ENCODE measurements at regions not wholly inside any gene's neighbourhood (a gene's known extent, or its start where the extent isn't known, plus 50 kb on each side); places are given as distances from the start of the nearest gene placed in this dataset.

DNA sequence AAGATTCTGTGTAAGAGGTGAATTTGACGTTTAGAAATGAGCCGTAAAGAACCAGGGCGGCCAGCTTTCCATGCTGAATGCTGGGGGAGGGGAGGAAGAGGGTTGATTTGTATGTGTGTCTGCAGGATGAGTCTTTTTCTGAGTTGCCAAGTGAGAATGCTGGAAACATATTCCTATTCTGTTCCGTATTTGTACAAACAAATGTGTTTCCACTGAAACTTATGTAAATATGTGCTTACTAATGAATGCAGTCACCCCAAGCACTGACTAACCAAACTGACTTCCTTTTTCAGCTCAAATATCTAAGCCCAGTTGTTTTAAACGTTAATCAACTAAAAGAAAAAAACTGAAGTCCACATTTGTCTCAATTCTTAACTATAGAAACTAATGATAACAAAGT is 74.9 kb upstream of the APCDD1 start:
- Mint-ChIP-seq H3K4me3 (no peak overlapping the region), H3K27me3 (ENCODE audit: insufficient read depth, low read depth, poor library complexity) (no peaks in the 10 kb centered on the region), H3K27ac (no peak overlapping the region), H3K36me3 (ENCODE audit: low read depth) (no peaks in the 10 kb centered on the region), H3K4me1 (peaks cover 12% of the 10 kb centered on the region), H3K9me3 (no peaks in the 10 kb centered on the region)
- H3K4me3 ChIP-seq = no peak overlapping the region
- TF ChIP-seq, protein P1, sequence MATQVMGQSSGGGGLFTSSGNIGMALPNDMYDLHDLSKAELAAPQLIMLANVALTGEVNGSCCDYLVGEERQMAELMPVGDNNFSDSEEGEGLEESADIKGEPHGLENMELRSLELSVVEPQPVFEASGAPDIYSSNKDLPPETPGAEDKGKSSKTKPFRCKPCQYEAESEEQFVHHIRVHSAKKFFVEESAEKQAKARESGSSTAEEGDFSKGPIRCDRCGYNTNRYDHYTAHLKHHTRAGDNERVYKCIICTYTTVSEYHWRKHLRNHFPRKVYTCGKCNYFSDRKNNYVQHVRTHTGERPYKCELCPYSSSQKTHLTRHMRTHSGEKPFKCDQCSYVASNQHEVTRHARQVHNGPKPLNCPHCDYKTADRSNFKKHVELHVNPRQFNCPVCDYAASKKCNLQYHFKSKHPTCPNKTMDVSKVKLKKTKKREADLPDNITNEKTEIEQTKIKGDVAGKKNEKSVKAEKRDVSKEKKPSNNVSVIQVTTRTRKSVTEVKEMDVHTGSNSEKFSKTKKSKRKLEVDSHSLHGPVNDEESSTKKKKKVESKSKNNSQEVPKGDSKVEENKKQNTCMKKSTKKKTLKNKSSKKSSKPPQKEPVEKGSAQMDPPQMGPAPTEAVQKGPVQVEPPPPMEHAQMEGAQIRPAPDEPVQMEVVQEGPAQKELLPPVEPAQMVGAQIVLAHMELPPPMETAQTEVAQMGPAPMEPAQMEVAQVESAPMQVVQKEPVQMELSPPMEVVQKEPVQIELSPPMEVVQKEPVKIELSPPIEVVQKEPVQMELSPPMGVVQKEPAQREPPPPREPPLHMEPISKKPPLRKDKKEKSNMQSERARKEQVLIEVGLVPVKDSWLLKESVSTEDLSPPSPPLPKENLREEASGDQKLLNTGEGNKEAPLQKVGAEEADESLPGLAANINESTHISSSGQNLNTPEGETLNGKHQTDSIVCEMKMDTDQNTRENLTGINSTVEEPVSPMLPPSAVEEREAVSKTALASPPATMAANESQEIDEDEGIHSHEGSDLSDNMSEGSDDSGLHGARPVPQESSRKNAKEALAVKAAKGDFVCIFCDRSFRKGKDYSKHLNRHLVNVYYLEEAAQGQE (IDR thresholded peaks at IDR 0.05; ENCODE audit: unreplicated experiment) = no peak
- no peak for TF ChIP-seq POLR2AphosphoS5 (IDR thresholded peaks at IDR 0.05; ENCODE audit: low read depth)
- no peak for TF ChIP-seq JUNB (IDR thresholded peaks at IDR 0.05; ENCODE audit: unreplicated experiment)
- TF ChIP-seq, protein P2, sequence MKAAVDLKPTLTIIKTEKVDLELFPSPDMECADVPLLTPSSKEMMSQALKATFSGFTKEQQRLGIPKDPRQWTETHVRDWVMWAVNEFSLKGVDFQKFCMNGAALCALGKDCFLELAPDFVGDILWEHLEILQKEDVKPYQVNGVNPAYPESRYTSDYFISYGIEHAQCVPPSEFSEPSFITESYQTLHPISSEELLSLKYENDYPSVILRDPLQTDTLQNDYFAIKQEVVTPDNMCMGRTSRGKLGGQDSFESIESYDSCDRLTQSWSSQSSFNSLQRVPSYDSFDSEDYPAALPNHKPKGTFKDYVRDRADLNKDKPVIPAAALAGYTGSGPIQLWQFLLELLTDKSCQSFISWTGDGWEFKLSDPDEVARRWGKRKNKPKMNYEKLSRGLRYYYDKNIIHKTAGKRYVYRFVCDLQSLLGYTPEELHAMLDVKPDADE (IDR thresholded peaks at IDR 0.05) = no peak
- no peak overlapping the region for H3K27ac ChIP-seq (ENCODE audit: low read depth)
- no peaks in the 10 kb centered on the region for H3K27me3 ChIP-seq (ENCODE audit: insufficient read depth)
- H3K4me1 ChIP-seq (ENCODE audit: insufficient read depth) = peaks cover 16% of the 10 kb centered on the region
- peak overlapping the region; percentile 39 for H2AFZ ChIP-seq
- no peaks in the 10 kb centered on the region for H3F3A ChIP-seq (replicated peaks; ENCODE audit: low read depth)
- DNase-seq (ENCODE audit: low spot score) (no peak), ATAC-seq (no peak)
- H4K20me1 ChIP-seq (replicated peaks; ENCODE audit: insufficient read depth) = no peaks in the 10 kb centered on the region
- H3K9me2 ChIP-seq (ENCODE audit: insufficient read depth) = no peaks in the 10 kb centered on the region
- H3K79me2 ChIP-seq (replicated peaks; ENCODE audit: insufficient read depth) = no peaks in the 10 kb centered on the region
- H3K36me3 ChIP-seq (ENCODE audit: insufficient read depth) = no peaks in the 10 kb centered on the region
- peak overlapping the region; percentile 56 for H3K4me2 ChIP-seq

DNA sequence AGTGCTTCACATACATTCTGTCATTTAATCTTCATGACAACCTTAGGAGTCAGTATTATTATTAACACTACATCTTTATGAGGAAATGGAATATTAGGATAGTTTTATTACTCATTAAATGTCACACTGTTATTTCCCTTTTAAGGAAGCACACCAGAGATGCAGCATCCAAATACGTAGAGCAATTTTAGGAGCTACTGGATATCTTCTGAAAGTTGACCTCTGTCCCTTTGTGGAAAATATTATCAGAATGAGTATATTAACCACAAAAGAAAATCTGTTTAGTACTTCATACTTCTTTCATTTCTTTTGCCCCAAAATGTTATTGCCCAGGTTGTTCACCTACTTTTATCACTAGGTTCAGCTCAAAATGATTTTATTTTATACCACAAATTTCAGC is 72.9 kb upstream of the APCDD1 start:
- Histone ChIP-seq H3K79me2 (replicated peaks; ENCODE audit: insufficient read depth) (no peaks in the 10 kb centered on the region), H4K20me1 (replicated peaks; ENCODE audit: insufficient read depth) (no peaks in the 10 kb centered on the region), H2AFZ (no peak overlapping the region), H3K27ac (ENCODE audit: low read depth) (no peak overlapping the region), H3K27me3 (ENCODE audit: insufficient read depth) (no peaks in the 10 kb centered on the region), H3F3A (replicated peaks; ENCODE audit: low read depth) (no peaks in the 10 kb centered on the region), H3K4me2 (no peak overlapping the region), H3K36me3 (ENCODE audit: insufficient read depth) (no peaks in the 10 kb centered on the region), H3K4me1 (ENCODE audit: insufficient read depth) (peaks cover 16% of the 10 kb centered on the region), H3K4me3 (no peak overlapping the region), H3K9me2 (ENCODE audit: insufficient read depth) (no peaks in the 10 kb centered on the region)
- peaks cover 15% of the 10 kb centered on the region for H3K4me1 Mint-ChIP-seq
- H3K27me3 Mint-ChIP-seq (ENCODE audit: insufficient read depth, low read depth, poor library complexity) = peaks cover 1% of the 10 kb centered on the region
- H3K4me3 Mint-ChIP-seq = no peak overlapping the region
- ATAC-seq (no peak), DNase-seq (ENCODE audit: low spot score) (no peak)
- H3K36me3 Mint-ChIP-seq (ENCODE audit: low read depth) = no peaks in the 10 kb centered on the region
- H3K27ac Mint-ChIP-seq = no peak overlapping the region
- no peaks in the 10 kb centered on the region for H3K9me3 Mint-ChIP-seq
- TF ChIP-seq, protein P3, sequence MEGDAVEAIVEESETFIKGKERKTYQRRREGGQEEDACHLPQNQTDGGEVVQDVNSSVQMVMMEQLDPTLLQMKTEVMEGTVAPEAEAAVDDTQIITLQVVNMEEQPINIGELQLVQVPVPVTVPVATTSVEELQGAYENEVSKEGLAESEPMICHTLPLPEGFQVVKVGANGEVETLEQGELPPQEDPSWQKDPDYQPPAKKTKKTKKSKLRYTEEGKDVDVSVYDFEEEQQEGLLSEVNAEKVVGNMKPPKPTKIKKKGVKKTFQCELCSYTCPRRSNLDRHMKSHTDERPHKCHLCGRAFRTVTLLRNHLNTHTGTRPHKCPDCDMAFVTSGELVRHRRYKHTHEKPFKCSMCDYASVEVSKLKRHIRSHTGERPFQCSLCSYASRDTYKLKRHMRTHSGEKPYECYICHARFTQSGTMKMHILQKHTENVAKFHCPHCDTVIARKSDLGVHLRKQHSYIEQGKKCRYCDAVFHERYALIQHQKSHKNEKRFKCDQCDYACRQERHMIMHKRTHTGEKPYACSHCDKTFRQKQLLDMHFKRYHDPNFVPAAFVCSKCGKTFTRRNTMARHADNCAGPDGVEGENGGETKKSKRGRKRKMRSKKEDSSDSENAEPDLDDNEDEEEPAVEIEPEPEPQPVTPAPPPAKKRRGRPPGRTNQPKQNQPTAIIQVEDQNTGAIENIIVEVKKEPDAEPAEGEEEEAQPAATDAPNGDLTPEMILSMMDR (conservative IDR thresholded peaks at IDR 0.05; ENCODE audit: low read depth in 2 of 2) = no peak
- TF ChIP-seq NANOG (IDR thresholded peaks at IDR 0.05; ENCODE audit: borderline replicate concordance) (no peak), ZNF331 (CRISPR knock-in tag; IDR thresholded peaks at IDR 0.05; ENCODE audit: low read depth) (no peak), POLR2AphosphoS5 (IDR thresholded peaks at IDR 0.05; ENCODE audit: low read depth) (no peak), CREB1 (CRISPR knock-in tag; IDR thresholded peaks at IDR 0.05; ENCODE audit: low read depth) (no peak)
- TF ChIP-seq, protein P4, sequence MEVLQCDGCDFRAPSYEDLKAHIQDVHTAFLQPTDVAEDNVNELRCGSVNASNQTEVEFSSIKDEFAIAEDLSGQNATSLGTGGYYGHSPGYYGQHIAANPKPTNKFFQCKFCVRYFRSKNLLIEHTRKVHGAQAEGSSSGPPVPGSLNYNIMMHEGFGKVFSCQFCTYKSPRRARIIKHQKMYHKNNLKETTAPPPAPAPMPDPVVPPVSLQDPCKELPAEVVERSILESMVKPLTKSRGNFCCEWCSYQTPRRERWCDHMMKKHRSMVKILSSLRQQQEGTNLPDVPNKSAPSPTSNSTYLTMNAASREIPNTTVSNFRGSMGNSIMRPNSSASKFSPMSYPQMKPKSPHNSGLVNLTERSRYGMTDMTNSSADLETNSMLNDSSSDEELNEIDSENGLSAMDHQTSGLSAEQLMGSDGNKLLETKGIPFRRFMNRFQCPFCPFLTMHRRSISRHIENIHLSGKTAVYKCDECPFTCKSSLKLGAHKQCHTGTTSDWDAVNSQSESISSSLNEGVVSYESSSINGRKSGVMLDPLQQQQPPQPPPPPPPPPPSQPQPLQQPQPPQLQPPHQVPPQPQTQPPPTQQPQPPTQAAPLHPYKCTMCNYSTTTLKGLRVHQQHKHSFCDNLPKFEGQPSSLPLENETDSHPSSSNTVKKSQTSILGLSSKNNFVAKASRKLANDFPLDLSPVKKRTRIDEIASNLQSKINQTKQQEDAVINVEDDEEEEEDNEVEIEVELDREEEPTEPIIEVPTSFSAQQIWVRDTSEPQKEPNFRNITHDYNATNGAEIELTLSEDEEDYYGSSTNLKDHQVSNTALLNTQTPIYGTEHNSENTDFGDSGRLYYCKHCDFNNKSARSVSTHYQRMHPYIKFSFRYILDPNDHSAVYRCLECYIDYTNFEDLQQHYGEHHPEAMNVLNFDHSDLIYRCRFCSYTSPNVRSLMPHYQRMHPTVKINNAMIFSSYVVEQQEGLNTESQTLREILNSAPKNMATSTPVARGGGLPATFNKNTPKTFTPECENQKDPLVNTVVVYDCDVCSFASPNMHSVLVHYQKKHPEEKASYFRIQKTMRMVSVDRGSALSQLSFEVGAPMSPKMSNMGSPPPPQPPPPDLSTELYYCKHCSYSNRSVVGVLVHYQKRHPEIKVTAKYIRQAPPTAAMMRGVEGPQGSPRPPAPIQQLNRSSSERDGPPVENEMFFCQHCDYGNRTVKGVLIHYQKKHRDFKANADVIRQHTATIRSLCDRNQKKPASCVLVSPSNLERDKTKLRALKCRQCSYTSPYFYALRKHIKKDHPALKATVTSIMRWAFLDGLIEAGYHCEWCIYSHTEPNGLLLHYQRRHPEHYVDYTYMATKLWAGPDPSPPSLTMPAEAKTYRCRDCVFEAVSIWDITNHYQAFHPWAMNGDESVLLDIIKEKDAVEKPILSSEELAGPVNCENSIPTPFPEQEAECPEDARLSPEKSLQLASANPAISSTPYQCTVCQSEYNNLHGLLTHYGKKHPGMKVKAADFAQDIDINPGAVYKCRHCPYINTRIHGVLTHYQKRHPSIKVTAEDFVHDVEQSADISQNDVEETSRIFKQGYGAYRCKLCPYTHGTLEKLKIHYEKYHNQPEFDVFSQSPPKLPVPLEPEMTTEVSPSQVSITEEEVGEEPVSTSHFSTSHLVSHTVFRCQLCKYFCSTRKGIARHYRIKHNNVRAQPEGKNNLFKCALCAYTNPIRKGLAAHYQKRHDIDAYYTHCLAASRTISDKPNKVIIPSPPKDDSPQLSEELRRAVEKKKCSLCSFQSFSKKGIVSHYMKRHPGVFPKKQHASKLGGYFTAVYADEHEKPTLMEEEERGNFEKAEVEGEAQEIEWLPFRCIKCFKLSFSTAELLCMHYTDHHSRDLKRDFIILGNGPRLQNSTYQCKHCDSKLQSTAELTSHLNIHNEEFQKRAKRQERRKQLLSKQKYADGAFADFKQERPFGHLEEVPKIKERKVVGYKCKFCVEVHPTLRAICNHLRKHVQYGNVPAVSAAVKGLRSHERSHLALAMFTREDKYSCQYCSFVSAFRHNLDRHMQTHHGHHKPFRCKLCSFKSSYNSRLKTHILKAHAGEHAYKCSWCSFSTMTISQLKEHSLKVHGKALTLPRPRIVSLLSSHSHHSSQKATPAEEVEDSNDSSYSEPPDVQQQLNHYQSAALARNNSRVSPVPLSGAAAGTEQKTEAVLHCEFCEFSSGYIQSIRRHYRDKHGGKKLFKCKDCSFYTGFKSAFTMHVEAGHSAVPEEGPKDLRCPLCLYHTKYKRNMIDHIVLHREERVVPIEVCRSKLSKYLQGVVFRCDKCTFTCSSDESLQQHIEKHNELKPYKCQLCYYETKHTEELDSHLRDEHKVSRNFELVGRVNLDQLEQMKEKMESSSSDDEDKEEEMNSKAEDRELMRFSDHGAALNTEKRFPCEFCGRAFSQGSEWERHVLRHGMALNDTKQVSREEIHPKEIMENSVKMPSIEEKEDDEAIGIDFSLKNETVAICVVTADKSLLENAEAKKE (CRISPR knock-in tag; IDR thresholded peaks at IDR 0.05) = no peak
